Kidney glomerular epithelial cell (primary cell): ENCODE measurements at regions not wholly inside any gene's neighbourhood (a gene's known extent, or its start where the extent isn't known, plus 50 kb on each side); places are given as distances from the start of the nearest gene placed in this dataset.
"Not testable (repeated sequence)": the region's sequence is repeated elsewhere in the genome, so short reads cannot be mapped to it uniquely, and the experiment has no call there.

Experiments used
- DNase-seq: peaks from one replicate; lab custom pipeline; 2025; lab: John Stamatoyannopoulos, UW

GRCh38 chr15:77909182-77909940 lies 168.2 kb downstream of the TBC1D2B start:
- no peak for DNase-seq

- DNase-seq, result not testable (repeated sequence)
These were observed 168.8 kb downstream of the TBC1D2B start for GRCh38 chr15:77908752-77909111.

GRCh38 chr15:77907824-77908751 lies 169.4 kb downstream of the TBC1D2B start:
- peak; percentile 34 for DNase-seq

- not testable (repeated sequence) for DNase-seq
These were observed 171.2 kb downstream of the TBC1D2B start for GRCh38 chr15:77906062-77906990.

- DNase-seq, result no peak
These were observed 172.1 kb downstream of the TBC1D2B start for GRCh38 chr15:77905301-77905920.

GRCh38 chr15:77904901-77905300 lies 172.6 kb downstream of the TBC1D2B start:
- no peak for DNase-seq

GRCh38 chr15:77904436-77904821 lies 173.1 kb downstream of the TBC1D2B start:
- DNase-seq, result no peak

- not testable (repeated sequence) for DNase-seq
These were observed 173.6 kb downstream of the TBC1D2B start for GRCh38 chr15:77903761-77904435.

- not testable (repeated sequence) for DNase-seq
These were observed 174.4 kb downstream of the TBC1D2B start for GRCh38 chr15:77902921-77903760.

- DNase-seq, result no peak
These were observed 175.4 kb downstream of the TBC1D2B start for GRCh38 chr15:77901921-77902750.

GRCh38 chr15:77901251-77901881 lies 176.1 kb downstream of the TBC1D2B start:
- DNase-seq, result no peak

GRCh38 chr15:77900331-77900963 lies 177.1 kb downstream of the TBC1D2B start:
- DNase-seq, result not testable (repeated sequence)

- not testable (repeated sequence) for DNase-seq
These were observed 177.7 kb downstream of the TBC1D2B start for GRCh38 chr15:77899776-77900175.

GRCh38 chr15:77898811-77899730 lies 178.4 kb downstream of the TBC1D2B start:
- DNase-seq, result no peak

GRCh38 chr15:77897896-77898406 lies 179.6 kb downstream of the TBC1D2B start:
- no peak for DNase-seq

- not testable (repeated sequence) for DNase-seq
These were observed 180.2 kb downstream of the TBC1D2B start for GRCh38 chr15:77897113-77897895.
